Lower leg skin (tissue), 4 donors: ENCODE measurements at regions not wholly inside any gene's neighbourhood (a gene's known extent, or its start where the extent isn't known, plus 50 kb on each side); places are given as distances from the start of the nearest gene placed in this dataset.
"Not testable (repeated sequence)": the region's sequence is repeated elsewhere in the genome, so short reads cannot be mapped to it uniquely, and the experiment has no call there.

Source experiments
- DNase-seq, 2 donors: peaks; one replicate each; pipeline ENCODE4 v3.0.0-alpha.2; 2019; ENCODE audit warnings: low spot score in 2 of 2
- H3K4me3 ChIP-seq: fragments of 200-600 bp; sonication (generic); 2 replicates; pipeline ENCODE4 v1.5.1; 2017; ENCODE audit warnings: mild to moderate bottlenecking, low read depth; ENCODE audit not compliant: poor library complexity, severe bottlenecking
- CTCF ChIP-seq, 3 donors: fragments of 450-650 bp; IDR thresholded peaks; one replicate each; pipeline ENCODE4 v1.5.1; 2016; ENCODE audit warnings: antibody characterized with exemption in 3 of 3, mild to moderate bottlenecking in 3 of 3, moderate library complexity in 2 of 3
- POLR2A ChIP-seq, 2 donors: fragments of 450-650 bp; IDR thresholded peaks; one replicate each; pipeline ENCODE4 v1.6.1; 2016 to 2017; ENCODE audit warnings: antibody characterized with exemption in 2 of 2, mild to moderate bottlenecking in 1 of 2, moderate library complexity in 1 of 2
- WGBS, 2 donors: methylation state at CpG; one replicate each; pipeline ENCODE4 v1.1.5; 2018; 5-methylcytosine and 5-hydroxymethylcytosine counted together
- intact Hi-C: fragments of 100-400 bp; cut with DNase I; formaldehyde crosslinking; loops from one replicate; pipeline ENCODE4 v1.15.0; 2023; ENCODE audit warnings: low total_unique reads

GRCh38 chr1:241432241-241432640, 75.2 kb upstream of the RGS7 start:
- no peak overlapping the region for H3K4me3 ChIP-seq
- intact Hi-C loops: no loop called here
- DNase-seq: no peak
- WGBS, 2 donors: 63 to 66% methylated on average over 4 of the region's 4 CpGs
- TF ChIP-seq CTCF (IDR thresholded peaks at IDR 0.05): no peak
- no peak for TF ChIP-seq POLR2A (IDR thresholded peaks at IDR 0.05)

GRCh38 chr1:241425091-241425490, 68.1 kb upstream of the RGS7 start:
- intact Hi-C loops, DNase-seq, H3K4me3 ChIP-seq: not testable (repeated sequence)
- 79 to 84% methylated on average over 4 of the region's 4 CpGs for whole genome bisulfite sequencing, 2 donors

- H3K4me3 ChIP-seq: no peak overlapping the region
- 34 to 78% methylated on average over 12 to 21 of the region's 21 CpGs for WGBS, 2 donors
- intact Hi-C loops: no loop called here
- DNase-seq: no peak
- TF ChIP-seq CTCF (IDR thresholded peaks at IDR 0.05): no peak
- no peak for TF ChIP-seq POLR2A (IDR thresholded peaks at IDR 0.05)
Observed at GRCh38 chr1:241424480-241424971, 67.5 kb upstream of the RGS7 start.

- DNase-seq: no peak
- 2 to 3% methylated on average over 26 to 36 of the region's 61 CpGs for WGBS, 2 donors
- intact Hi-C loops: no loop called here
- TF ChIP-seq CTCF (IDR thresholded peaks at IDR 0.05) (no peak), POLR2A (IDR thresholded peaks at IDR 0.05) (no peak)
- peak overlapping the region; percentile 25 for H3K4me3 ChIP-seq
Observed at GRCh38 chr1:241423541-241424479, 66.8 kb upstream of the RGS7 start.

- intact Hi-C loops: no loop called here
- no peak overlapping the region for H3K4me3 ChIP-seq
- no peak for DNase-seq
- WGBS, 2 donors: 78 to 81% methylated on average over 6 of the region's 6 CpGs
- TF ChIP-seq CTCF (IDR thresholded peaks at IDR 0.05) (no peak), POLR2A (IDR thresholded peaks at IDR 0.05) (no peak)
Observed at GRCh38 chr1:241422470-241422869, 65.5 kb upstream of the RGS7 start.

- 87 to 91% methylated on average over 3 of the region's 3 CpGs for WGBS, 2 donors
Observed at GRCh38 chr1:241419986-241420385, 63.0 kb upstream of the RGS7 start.

More at GRCh38 chr1:241419986-241420385, 63.0 kb upstream of the RGS7 start:
- intact Hi-C loops: no loop called here
- no peak for DNase-seq
- no peak overlapping the region for H3K4me3 ChIP-seq
- TF ChIP-seq POLR2A (IDR thresholded peaks at IDR 0.05): no peak
